Liver (tissue), 8 donors: ENCODE measurements at regions not wholly inside any gene's neighbourhood (a gene's known extent, or its start where the extent isn't known, plus 50 kb on each side); places are given as distances from the start of the nearest gene placed in this dataset.

ENCODE experiments used
- DNase-seq: peaks from one replicate; pipeline ENCODE4 v3.0.0-alpha.2; 2017; ENCODE audit warnings: low spot score
- H3K27ac ChIP-seq, 2 donors: one replicate each; pipeline ENCODE4 v1.7.0; 2013; ENCODE audit warnings: inconsistent platforms in 2 of 2, low read length in 2 of 2, control low read depth in 1 of 2, low read depth in 1 of 2, mild to moderate bottlenecking in 1 of 2
- H3K27me3 ChIP-seq, 4 donors: one replicate each; pipeline versions ENCODE4 v1.6.1 to v1.7.0; 2013; ENCODE audit warnings: low read length in 3 of 4, inconsistent platforms in 1 of 4, mild to moderate bottlenecking in 1 of 4, moderate library complexity in 1 of 4; ENCODE audit not compliant: control insufficient read depth in 4 of 4, insufficient read depth in 4 of 4
- H3K36me3 ChIP-seq, 4 donors: one replicate each; pipeline versions ENCODE4 v1.6.1 to v1.7.0; 2013; ENCODE audit warnings: low read length in 3 of 4, mild to moderate bottlenecking in 3 of 4, low read depth in 1 of 4, moderate library complexity in 1 of 4; ENCODE audit not compliant: control insufficient read depth in 4 of 4, insufficient read depth in 3 of 4
- H3K4me1 ChIP-seq, 4 donors: one replicate each; pipeline versions ENCODE4 v1.6.1 to v1.7.0; 2013; ENCODE audit warnings: low read length in 3 of 4, mild to moderate bottlenecking in 3 of 4, moderate library complexity in 1 of 4; ENCODE audit not compliant: control insufficient read depth in 4 of 4, insufficient read depth in 4 of 4
- H3K4me3 ChIP-seq, 3 donors: one replicate each; pipeline versions ENCODE4 v1.6.1 to v1.7.0; 2013; ENCODE audit warnings: low read length in 3 of 3, control low read depth in 1 of 3, low read depth in 1 of 3, mild to moderate bottlenecking in 1 of 3
- H3K9ac ChIP-seq, 2 donors: one replicate each; pipeline ENCODE4 v1.7.0; 2013; ENCODE audit warnings: low read length in 2 of 2, mild to moderate bottlenecking in 2 of 2, moderate library complexity in 2 of 2, control low read depth in 1 of 2, low read depth in 1 of 2
- H3K9me3 ChIP-seq, 4 donors: one replicate each; pipeline versions ENCODE4 v1.6.1 to v1.7.0; 2013; ENCODE audit warnings: low read length in 3 of 4; ENCODE audit not compliant: control insufficient read depth in 4 of 4
- EGR1 ChIP-seq, 2 donors: IDR thresholded peaks; 2 replicates each; pipeline ENCODE4 v1.6.1; 2016 to 2018; ENCODE audit warnings: antibody characterized with exemption in 2 of 2, low read depth in 2 of 2
- FOXA1 ChIP-seq: IDR thresholded peaks from 2 replicates; pipeline ENCODE4 v1.6.1; 2016; ENCODE audit warnings: antibody characterized with exemption
- FOXA2 ChIP-seq: IDR thresholded peaks from 2 replicates; pipeline ENCODE4 v1.6.1; 2016; ENCODE audit warnings: antibody characterized with exemption
- GABPA ChIP-seq, 2 donors: IDR thresholded peaks in 1 of 2; conservative IDR thresholded peaks in 1 of 2; 2 replicates each; pipeline ENCODE4 v1.6.1; 2016; ENCODE audit warnings: antibody characterized with exemption in 2 of 2, mild to moderate bottlenecking in 1 of 2, moderate library complexity in 1 of 2
- HNF4A ChIP-seq, 2 donors: conservative IDR thresholded peaks; 2 replicates each; pipeline ENCODE4 v1.6.1; 2016; ENCODE audit warnings: antibody characterized with exemption in 2 of 2, mild to moderate bottlenecking in 2 of 2
- JUND ChIP-seq, 2 donors: IDR thresholded peaks; 2 replicates each; pipeline ENCODE4 v1.6.1; 2016; ENCODE audit warnings: antibody characterized with exemption in 2 of 2
- NR2F2 ChIP-seq: IDR thresholded peaks from 2 replicates; pipeline ENCODE4 v1.6.1; 2016; ENCODE audit warnings: antibody characterized with exemption
- RAD21 ChIP-seq, 2 donors: IDR thresholded peaks; 2 replicates each; pipeline ENCODE4 v1.6.1; 2016; ENCODE audit warnings: antibody characterized with exemption in 2 of 2, mild to moderate bottlenecking in 2 of 2
- RXRA ChIP-seq, 2 donors: IDR thresholded peaks; 2 replicates each; pipeline ENCODE4 v1.6.1; 2017 to 2018; ENCODE audit warnings: antibody characterized with exemption in 2 of 2, mild to moderate bottlenecking in 1 of 2
- SP1 ChIP-seq: IDR thresholded peaks from 2 replicates; pipeline ENCODE4 v1.6.1; 2018; ENCODE audit warnings: antibody characterized with exemption, mild to moderate bottlenecking
- TAF1 ChIP-seq: conservative IDR thresholded peaks from 2 replicates; pipeline ENCODE4 v1.6.1; 2016; ENCODE audit warnings: antibody characterized with exemption, mild to moderate bottlenecking
- YY1 ChIP-seq: IDR thresholded peaks from 2 replicates; pipeline ENCODE4 v1.6.1; 2016; ENCODE audit warnings: antibody characterized with exemption, mild to moderate bottlenecking
- WGBS: extraction: QIAGEN DNeasy Blood & Tissue Kit; methylation state at CpG from one replicate; pipeline ENCODE4 v1.1.7; 2013; 5-methylcytosine and 5-hydroxymethylcytosine counted together
- TF ChIP-seq, protein P1 (sequence below): IDR thresholded peaks from 2 replicates; pipeline ENCODE4 v1.6.1; 2016; ENCODE audit warnings: antibody characterized with exemption
- TF ChIP-seq, protein P2 (sequence below): IDR thresholded peaks from 2 replicates; pipeline ENCODE4 v1.6.1; 2016; ENCODE audit warnings: antibody characterized with exemption
- TF ChIP-seq, protein P3 (sequence below): IDR thresholded peaks from 2 replicates; pipeline ENCODE4 v1.6.1; 2016; ENCODE audit warnings: antibody characterized with exemption
- TF ChIP-seq, protein P4 (sequence below): IDR thresholded peaks from 2 replicates; pipeline ENCODE4 v1.6.1; 2016; ENCODE audit warnings: antibody characterized with exemption, mild to moderate bottlenecking
- TF ChIP-seq, protein P5 (sequence below): fragments of 150-350 bp; IDR thresholded peaks from 2 replicates; pipeline ENCODE4 v1.5.1; 2017; ENCODE audit warnings: improper control_type of control experiment, low read depth, low read length; ENCODE audit not compliant: missing input control
- donor health status: healthy.
- donor health status: healthy.
- donor health status: healthy.
- donor health status: healthy.
- donor health status: healthy.

DNA sequence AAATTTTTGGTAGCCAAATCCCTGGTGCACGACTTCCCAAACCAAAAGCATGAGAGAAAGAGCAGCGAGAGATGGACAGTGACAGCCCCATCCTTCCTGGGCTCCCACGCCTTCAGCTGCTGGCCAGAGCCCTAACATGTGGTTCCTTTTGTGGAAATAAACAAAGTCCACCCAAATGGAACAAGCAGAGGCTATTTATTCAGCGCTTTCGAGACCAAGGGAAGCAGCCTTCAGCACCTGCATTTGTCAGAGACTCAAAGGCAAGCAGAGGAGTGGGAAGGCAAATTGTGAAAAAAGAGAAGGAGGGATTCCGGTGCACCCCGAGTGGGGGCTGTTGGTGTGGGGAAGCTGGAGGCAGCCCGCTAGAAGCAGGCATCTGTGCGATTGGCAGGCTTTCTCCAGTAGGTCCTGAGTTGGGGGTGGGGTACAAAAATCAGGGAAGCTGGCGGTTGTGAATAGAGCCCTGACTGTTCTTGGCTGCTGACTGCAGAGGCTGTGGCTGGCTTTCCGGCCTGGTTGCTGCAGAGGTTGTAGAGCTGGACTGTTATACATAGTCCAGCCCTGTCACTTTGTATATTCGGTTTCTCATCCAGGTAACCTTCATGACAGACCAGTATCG is 427.2 kb downstream of the OCA2 start:
- no peaks in the 10 kb centered on the region for H3K4me1 ChIP-seq
- TF ChIP-seq NR2F2 (no peak), SP1 (no peak), TAF1 (no peak), HNF4A (conservative IDR thresholded peaks at IDR 0.05) (no peak), EGR1 (IDR thresholded peaks at IDR 0.05; ENCODE audit: low read depth in 2 of 2) (no peak), GABPA (IDR thresholded peaks at IDR 0.05 in 1 of 2, conservative IDR thresholded peaks at IDR 0.05 in 1 of 2) (no peak), RAD21 (IDR thresholded peaks at IDR 0.05) (no peak), FOXA2 (no peak), RXRA (IDR thresholded peaks at IDR 0.05) (no peak)
- TF ChIP-seq, protein P1, sequence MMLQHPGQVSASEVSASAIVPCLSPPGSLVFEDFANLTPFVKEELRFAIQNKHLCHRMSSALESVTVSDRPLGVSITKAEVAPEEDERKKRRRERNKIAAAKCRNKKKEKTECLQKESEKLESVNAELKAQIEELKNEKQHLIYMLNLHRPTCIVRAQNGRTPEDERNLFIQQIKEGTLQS, result no peak
- TF ChIP-seq, protein P2, sequence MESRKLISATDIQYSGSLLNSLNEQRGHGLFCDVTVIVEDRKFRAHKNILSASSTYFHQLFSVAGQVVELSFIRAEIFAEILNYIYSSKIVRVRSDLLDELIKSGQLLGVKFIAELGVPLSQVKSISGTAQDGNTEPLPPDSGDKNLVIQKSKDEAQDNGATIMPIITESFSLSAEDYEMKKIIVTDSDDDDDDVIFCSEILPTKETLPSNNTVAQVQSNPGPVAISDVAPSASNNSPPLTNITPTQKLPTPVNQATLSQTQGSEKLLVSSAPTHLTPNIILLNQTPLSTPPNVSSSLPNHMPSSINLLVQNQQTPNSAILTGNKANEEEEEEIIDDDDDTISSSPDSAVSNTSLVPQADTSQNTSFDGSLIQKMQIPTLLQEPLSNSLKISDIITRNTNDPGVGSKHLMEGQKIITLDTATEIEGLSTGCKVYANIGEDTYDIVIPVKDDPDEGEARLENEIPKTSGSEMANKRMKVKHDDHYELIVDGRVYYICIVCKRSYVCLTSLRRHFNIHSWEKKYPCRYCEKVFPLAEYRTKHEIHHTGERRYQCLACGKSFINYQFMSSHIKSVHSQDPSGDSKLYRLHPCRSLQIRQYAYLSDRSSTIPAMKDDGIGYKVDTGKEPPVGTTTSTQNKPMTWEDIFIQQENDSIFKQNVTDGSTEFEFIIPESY, result no peak
- TF ChIP-seq, protein P3, sequence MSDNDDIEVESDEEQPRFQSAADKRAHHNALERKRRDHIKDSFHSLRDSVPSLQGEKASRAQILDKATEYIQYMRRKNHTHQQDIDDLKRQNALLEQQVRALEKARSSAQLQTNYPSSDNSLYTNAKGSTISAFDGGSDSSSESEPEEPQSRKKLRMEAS, result no peak
- 66% methylated on average over 13 of the region's 13 CpGs for WGBS
- no peak overlapping the region for H3K27ac ChIP-seq
- H3K9ac ChIP-seq, result no peak overlapping the region
- H3K9me3 ChIP-seq, result peaks cover 0 to 3% (median 0%) of the 10 kb centered on the region in 4 donors
- no peak overlapping the region for H3K4me3 ChIP-seq
- no peaks in the 10 kb centered on the region for H3K27me3 ChIP-seq
- H3K36me3 ChIP-seq, result no peaks in the 10 kb centered on the region
- DNase-seq, result no peak

DNA sequence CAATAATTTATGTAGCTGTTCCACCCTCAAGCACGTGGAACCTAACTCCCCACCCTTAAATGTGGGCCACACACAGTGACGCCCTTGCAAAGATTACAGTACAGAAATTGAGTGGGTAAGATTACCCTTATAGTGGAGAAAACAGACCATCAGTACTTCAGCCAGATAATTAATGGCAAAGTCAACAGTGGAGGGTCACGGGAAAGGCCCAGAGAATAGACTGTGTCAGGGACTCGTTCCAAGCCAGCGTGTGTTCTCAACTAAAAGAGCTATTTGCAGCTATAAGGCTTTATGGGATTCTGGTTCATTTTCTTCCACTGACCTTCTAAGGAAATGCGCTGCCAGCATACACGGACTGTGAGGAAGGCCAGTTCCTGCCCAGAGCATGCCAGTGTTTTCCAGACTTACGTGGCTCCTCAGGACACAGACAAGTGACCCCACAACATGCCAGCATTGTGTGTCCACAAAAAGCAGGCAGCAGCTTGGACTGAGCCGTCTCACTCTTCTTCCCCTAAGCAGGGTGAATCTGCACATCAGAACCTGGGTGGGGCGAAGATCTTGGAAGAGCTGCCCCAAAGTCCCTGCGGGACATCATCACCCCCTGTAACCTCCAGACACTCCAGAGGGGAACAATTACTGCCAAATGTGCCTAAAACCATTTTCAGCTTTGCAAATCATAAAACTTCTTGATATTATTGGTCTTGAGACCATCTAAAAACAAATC is 428.5 kb downstream of the OCA2 start:
- Histone ChIP-seq H3K9ac (no peak overlapping the region), H3K9me3 (no peaks in the 10 kb centered on the region), H3K36me3 (no peaks in the 10 kb centered on the region), H3K4me3 (no peak overlapping the region), H3K4me1 (no peaks in the 10 kb centered on the region), H3K27ac (no peak overlapping the region), H3K27me3 (no peaks in the 10 kb centered on the region)
- 56% methylated on average over 11 of the region's 11 CpGs for WGBS
- no peak for DNase-seq
- TF ChIP-seq FOXA2 (no peak), NR2F2 (no peak), RAD21 (IDR thresholded peaks at IDR 0.05) (no peak), EGR1 (IDR thresholded peaks at IDR 0.05; ENCODE audit: low read depth in 2 of 2) (no peak), FOXA1 (no peak), GABPA (IDR thresholded peaks at IDR 0.05 in 1 of 2, conservative IDR thresholded peaks at IDR 0.05 in 1 of 2) (no peak), HNF4A (conservative IDR thresholded peaks at IDR 0.05) (no peak), RXRA (IDR thresholded peaks at IDR 0.05) (no peak), SP1 (no peak), YY1 (no peak), JUND (IDR thresholded peaks at IDR 0.05) (no peak)
- TF ChIP-seq, protein P4, sequence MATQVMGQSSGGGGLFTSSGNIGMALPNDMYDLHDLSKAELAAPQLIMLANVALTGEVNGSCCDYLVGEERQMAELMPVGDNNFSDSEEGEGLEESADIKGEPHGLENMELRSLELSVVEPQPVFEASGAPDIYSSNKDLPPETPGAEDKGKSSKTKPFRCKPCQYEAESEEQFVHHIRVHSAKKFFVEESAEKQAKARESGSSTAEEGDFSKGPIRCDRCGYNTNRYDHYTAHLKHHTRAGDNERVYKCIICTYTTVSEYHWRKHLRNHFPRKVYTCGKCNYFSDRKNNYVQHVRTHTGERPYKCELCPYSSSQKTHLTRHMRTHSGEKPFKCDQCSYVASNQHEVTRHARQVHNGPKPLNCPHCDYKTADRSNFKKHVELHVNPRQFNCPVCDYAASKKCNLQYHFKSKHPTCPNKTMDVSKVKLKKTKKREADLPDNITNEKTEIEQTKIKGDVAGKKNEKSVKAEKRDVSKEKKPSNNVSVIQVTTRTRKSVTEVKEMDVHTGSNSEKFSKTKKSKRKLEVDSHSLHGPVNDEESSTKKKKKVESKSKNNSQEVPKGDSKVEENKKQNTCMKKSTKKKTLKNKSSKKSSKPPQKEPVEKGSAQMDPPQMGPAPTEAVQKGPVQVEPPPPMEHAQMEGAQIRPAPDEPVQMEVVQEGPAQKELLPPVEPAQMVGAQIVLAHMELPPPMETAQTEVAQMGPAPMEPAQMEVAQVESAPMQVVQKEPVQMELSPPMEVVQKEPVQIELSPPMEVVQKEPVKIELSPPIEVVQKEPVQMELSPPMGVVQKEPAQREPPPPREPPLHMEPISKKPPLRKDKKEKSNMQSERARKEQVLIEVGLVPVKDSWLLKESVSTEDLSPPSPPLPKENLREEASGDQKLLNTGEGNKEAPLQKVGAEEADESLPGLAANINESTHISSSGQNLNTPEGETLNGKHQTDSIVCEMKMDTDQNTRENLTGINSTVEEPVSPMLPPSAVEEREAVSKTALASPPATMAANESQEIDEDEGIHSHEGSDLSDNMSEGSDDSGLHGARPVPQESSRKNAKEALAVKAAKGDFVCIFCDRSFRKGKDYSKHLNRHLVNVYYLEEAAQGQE, result no peak
- TF ChIP-seq, protein P3, result no peak
- TF ChIP-seq, protein P5, sequence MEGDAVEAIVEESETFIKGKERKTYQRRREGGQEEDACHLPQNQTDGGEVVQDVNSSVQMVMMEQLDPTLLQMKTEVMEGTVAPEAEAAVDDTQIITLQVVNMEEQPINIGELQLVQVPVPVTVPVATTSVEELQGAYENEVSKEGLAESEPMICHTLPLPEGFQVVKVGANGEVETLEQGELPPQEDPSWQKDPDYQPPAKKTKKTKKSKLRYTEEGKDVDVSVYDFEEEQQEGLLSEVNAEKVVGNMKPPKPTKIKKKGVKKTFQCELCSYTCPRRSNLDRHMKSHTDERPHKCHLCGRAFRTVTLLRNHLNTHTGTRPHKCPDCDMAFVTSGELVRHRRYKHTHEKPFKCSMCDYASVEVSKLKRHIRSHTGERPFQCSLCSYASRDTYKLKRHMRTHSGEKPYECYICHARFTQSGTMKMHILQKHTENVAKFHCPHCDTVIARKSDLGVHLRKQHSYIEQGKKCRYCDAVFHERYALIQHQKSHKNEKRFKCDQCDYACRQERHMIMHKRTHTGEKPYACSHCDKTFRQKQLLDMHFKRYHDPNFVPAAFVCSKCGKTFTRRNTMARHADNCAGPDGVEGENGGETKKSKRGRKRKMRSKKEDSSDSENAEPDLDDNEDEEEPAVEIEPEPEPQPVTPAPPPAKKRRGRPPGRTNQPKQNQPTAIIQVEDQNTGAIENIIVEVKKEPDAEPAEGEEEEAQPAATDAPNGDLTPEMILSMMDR, result no peak
- TF ChIP-seq, protein P2, result no peak
